ENCODE measurements at regions not wholly inside any gene's neighbourhood (a gene's known extent, or its start where the extent isn't known, plus 50 kb on each side); places are given as distances from the start of the nearest gene placed in this dataset.
"Not testable (repeated sequence)": the region's sequence is repeated elsewhere in the genome, so short reads cannot be mapped to it uniquely, and the experiment has no call there.

GRCh38 chr12:92418381-92418780 lies 272.7 kb upstream of the BTG1 start:
- DNase-seq: no peak

GRCh38 chr12:92417373-92417772 lies 271.7 kb upstream of the BTG1 start:
- no peak for DNase-seq

DNA sequence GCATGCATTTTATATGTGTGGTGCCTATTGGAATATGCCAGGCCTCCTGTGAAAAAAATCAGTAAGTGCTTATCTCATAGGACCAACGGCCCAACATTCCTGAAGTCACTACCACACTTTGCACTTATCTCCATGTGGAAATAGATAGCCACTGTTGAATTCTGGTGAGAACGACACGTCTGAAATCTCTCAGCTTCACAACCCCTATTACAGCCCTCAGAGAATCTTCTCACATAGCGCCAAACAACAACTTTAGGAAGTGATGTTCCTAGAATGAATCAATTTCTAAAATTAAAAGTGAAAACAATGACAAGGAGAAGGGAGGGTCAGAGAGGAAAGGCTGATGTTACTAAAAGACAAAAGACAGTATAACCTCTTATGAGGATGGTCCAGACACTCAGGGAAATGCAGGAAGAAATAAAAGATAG lies 270.8 kb upstream of the BTG1 start:
- DNase-seq: no peak

DNA sequence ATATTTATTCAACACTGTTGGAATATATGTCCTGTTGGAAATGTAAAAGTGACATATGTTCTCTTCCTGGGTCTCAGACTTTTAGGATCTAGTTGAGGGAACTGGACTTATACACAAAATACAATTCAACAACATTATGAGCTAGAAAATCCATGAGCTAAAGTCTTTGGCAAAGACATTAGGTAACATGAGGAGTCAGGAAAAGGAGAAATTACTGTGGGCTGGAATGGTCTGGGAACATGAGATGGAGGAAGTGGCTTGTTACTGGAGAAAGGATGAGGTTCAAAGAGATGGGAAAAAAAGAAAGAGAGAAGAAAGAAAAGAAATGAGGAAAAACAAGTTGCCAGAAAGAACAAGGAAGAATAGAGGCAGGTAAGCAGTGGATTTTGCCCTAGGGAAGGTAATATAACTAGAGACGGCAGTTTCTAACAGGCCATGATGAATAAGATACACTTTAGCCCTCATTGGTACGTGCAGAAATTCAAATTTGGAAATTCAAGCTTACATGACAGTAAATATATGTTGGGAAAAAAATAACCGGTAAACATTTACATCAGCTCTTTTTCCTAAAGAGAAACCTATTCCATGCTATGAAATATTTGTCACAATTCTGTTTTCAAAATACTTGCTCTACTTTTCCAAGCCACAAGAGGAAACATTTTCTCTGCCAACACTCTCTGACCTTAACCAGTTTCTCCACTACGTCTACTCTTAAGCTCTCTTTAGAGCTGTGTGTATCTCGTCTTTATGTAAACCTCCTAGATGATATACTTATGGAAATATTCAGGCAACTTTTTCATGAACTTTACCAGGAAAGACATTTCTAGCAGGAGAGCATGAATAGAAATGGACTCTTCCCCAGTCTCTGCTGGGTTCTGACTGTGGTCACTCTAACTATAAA lies 268.8 kb upstream of the BTG1 start:
- DNase-seq: no peak

GRCh38 chr12:92413286-92413685 lies 267.6 kb upstream of the BTG1 start:
- no peak for DNase-seq

DNA sequence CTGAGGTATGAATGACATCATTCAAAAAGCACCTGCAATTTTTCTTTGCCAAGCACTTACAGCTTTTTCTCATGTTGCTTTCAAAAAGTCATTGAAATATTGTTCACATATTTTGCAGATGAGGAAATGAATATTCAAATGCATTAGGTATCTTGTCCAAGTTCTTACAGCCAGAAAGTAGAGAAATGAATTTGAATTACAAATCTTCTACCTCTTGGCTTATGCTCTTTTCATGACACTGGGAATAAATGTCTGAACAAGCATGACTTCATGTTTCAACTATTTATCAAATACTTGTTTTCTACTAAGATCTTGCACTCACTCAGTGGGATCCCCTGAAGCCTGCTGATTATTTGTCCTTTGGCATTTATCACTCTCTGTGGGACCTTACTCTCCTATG lies 267.2 kb upstream of the BTG1 start:
- DNase-seq: no peak

DNA sequence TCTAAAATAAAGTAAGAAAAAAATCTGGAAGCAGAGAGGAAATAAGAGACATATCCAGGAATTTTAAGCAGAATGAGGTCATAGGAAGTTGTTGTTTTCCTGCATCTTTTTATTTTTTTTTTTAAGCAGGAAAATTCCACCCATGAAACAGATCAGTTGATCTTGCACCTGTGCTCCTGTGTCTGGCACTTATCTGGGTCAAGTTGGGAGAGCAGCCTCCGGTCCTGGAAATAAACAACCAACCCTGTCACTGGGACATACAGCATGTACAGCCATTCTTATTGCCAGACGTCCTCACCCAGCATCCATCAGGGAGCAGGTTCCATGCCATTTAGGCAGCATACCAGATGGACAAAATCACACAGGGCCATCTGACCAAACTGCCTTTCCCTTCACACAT lies 266.0 kb upstream of the BTG1 start:
- DNase-seq: no peak

- DNase-seq: peak; percentile 27
These were observed 262.6 kb upstream of the BTG1 start for GRCh38 chr12:92408072-92408900.

DNA sequence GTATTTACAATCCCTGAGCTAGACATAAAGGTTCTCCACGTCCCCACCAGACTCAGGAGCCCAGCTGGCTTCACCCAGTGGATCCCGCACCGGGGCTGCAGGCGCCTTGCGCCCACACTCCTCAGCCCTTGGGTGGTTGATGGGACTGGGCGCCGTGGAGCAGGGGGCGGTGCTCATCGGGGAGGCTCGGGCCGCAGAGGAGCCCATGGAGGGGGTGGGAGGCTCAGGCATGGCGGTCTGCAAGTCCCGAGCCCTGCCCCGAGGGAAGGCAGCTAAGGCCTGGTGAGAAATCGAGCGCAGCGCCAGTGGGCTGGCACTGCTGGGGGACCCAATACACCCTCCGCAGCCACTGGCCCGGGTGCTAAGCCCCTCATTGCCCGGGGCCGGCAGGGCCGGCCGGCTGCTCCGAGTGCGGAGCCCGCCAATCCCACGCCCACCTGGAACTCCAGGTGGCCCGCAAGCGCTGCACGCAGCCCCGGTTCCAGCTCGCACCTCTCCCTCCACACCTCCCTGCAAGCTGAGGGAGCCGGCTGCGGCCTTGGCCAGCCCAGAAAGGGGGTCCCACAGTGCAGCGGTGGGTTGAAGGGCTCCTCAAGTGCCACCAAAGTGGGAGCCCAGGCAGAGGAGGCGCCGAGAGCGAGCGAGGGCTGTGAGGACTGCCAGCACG lies 260.9 kb upstream of the BTG1 start:
- DNase-seq: not testable (repeated sequence)

DNA sequence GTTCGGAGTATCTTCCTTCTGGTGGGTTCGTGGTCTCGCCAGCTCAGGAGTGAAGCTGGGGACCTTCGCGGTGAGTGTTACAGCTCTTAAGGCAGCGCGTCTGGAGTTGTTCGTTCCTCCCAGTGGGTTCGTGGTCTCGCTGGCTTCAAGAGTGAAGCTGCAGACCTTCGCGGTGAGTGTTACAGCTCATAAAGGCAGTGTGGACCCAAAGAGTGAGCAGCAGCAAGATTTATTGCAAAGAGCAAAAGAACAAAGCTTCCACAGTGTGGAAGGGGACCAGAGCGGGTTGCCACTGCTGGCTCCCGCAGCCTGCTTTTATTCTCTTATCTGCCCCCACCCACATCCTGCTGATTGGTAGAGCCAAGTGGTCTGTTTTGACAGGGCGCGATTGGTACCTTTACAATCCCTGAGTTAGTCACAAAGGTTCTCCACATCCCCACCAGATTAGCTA lies 260.2 kb upstream of the BTG1 start:
- DNase-seq: not testable (repeated sequence)

GRCh38 chr12:92404921-92405320 lies 259.3 kb upstream of the BTG1 start:
- DNase-seq: no peak

DNA sequence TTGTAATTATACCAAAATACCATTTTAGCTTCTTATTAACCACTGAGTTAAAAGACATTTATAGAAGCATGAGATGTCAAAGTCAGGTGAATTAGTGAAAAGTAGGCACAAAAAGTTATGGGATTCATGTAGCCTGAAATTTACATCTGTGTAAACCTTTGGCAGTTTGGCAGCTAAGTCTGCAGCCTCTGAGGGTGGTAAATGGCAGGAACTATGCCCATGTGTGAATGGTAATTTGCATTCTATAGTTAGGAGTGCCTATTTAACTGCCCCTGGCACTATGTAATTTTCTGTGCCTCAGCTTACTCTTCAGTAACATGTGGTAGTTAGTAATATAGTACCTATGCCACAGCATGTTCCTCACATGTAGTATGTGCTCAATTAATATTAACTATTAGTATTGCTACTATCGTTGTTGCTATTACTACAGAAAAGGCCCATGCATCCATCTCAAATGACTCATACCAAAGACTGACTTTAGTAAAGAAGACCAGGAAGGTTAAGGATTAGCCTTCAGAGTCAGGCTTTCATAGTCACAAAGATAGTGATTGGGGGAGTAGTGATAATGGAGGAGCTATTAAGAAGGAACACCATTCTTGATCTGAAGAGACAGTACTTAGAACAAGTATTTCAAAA lies 258.7 kb upstream of the BTG1 start:
- no peak for DNase-seq

DNA sequence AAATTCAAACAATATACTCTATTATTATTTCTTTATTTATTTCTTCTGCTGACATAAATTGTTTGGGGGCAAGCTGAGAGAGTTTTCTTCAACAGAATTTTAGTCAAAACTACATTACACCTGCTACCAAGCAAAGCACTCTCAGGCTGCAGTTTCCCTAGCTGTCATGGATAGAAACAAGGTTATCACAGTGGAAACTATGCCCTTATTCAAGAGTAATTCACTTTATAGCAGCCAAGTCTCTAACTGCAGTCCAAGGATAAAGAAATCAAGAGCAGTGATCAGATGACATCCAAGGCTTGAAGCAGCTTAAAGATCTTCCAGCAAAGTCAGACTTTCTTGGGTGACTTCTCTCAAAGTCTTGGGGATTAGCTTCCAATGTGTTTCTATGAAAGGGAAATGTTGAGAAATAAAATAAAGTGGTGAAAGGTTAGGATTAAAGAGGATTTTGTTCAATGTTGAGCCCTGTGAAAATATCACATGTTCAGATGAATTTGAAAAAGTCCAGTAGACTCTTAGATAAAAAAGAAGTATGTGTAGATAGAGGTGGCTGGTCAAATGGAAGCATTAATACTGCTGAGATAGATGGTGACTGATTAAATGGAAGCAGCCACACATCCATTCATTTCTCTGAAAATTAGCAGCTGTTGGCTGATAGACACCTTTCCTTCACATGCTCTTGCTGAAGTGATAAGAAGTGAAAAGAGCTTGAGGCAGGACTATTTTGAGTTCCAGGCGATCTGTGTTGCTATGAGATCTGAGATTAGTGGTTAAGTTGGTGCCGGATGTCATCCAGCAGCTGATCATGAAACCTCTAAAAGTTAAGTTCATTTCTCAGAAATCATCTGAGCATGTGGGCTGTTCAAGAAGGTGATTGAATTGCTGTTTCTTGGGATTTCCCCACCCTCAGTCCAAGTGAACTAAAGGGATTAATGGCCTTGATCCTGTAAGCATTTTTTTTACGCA lies 257.8 kb upstream of the BTG1 start:
- DNase-seq: no peak

DNA sequence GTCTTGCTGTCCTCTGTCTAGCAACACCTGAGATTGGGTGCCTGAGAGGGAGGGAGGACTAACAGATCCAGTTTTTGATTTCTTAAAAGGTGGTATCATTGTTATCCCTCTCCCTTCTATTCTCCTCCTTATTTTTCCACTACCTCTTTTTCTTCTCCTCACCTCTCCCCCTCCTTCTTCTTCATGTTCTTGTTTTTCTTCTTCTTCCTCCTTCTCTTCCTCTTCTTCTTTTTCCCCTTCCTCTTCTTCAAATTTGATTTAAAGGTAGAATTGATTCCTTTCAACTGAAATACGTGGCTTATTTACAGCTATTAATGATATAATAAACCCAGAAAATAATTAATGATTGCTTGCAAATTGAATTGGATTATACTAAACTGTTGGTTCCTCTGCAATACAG lies 256.8 kb upstream of the BTG1 start:
- no peak for DNase-seq

DNA sequence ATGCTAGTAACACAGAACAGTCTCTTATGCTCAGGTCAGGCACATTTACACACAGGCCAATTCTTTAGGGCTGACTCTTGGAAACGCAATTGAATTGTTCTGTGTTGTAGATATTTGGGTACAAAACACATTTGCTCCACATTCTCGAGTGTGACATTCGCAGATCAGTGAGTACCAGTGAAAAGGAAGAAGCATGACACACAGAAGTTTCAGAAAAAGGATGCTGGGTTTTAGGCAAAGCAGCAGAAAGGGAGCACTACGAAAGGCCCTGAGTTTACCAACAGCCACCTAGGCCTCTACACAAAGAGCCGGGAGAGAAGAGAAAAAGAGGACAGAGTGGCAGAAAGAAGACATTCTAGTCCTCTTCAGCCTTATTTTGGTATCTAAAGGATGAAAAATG lies 254.4 kb upstream of the BTG1 start:
- DNase-seq: no peak

DNA sequence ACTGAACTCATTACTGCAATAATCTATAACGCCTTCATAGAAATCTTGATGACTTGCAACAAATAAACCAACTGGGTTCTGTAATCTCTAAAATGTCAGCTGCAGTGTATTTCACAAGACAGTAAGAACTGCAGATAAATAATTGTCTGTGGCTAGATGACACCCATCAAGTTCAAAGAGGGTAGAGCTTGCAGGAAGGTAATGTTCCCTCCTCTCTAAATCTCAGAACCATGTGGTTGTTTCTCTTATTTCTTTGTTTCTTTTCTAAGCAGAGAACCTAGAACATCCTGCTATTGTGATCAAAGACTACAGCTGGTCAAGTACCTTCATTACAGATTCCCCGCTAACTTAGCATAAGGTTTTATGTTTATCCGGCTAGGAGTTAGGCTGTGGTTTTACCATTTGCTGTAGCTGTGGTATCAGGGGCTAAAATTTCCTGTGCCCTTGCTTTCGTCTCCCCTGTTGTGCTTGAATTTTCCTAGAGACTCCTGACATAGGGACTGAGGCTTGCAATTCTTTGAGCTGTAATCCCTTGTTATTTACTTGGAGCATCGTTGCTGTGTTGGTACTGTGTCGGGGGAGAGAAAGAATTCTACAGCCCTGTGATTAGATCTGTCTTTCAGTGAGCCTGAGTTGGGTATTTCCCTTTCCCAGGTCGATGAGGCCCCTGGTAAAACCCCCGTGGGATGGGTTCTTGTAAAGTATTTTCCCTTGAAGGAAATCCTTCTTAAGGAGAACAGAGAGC lies 253.1 kb upstream of the BTG1 start:
- no peak for DNase-seq

DNA sequence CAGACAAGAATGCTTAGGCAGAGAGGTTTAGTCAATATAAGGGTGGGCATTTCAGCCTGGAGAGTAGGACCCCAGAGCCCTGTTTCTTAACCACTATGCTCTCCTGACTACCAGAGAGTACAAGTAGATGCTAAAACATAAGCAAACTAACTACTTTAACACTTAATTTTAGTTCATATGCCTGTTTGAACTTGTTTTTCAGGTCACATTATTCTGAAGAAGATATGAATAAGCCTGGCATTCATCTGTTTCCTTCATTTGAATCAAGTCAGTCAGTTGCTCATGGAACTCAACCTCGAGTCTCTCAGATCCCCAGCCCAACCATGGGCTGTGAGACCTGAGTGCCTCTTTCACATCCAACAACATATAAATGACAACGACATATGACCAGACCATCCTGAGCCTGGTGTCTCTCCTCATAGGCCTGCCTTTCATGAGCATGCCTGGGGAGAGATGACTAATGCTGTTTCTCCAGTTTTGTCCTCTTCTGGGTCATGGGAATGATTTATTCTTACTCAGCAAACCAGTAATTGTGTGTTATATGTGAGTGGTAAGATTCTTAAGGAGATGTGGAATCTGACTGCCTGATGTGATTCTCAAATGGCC lies 251.1 kb upstream of the BTG1 start:
- no peak for DNase-seq

GRCh38 chr12:92395322-92395721 lies 249.7 kb upstream of the BTG1 start:
- DNase-seq: no peak

DNA sequence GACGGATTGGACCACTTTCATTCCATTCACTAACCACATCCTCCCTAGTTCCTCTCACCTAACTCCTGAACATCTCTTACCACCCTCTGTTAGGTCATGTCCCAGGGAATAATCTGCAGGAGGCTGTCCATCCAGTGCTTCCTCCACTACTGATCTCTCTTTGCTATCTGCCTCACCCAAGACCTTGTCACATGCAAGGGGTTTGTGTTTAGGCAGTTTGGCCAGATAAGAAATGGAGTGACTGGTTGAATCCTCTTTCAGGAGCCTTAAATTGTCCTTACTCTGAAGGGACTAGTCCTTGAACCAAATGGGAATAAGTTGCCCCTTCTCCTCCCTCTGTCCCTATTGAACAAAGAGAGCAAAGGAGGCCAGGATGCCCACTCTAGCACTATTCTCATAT lies 249.2 kb upstream of the BTG1 start:
- no peak for DNase-seq

GRCh38 chr12:92393504-92393903 lies 247.9 kb upstream of the BTG1 start:
- DNase-seq: no peak
